HCT116 (cell line): ENCODE measurements at regions not wholly inside any gene's neighbourhood (a gene's known extent, or its start where the extent isn't known, plus 50 kb on each side); places are given as distances from the start of the nearest gene placed in this dataset.

Source experiments
- ATAC-seq: fragments of 200-7000 bp; cut with Tn5 transposase; 2 replicates; pipeline ENCODE4 v1.9.1; 2020; ENCODE audit warnings: mild to moderate bottlenecking, moderate library complexity
- BruUV-seq: library from RNA; stranded (reverse); fragments of 400-500 nt; replicated peaks from 2 replicates; lab custom pipeline; 2021; lab: Mats Ljungman, UMichigan
- CTCF ChIA-PET: fragments of 300-600 bp; sonication (Branson Sonifier 250); formaldehyde crosslinking; loops from one replicate; lab custom pipeline; 2021; ENCODE audit warnings: antibody characterized with exemption; lab: Charles Lee
- POLR2A ChIA-PET: fragments of 300-600, 350-600 bp; sonication (Branson Sonifier 250); formaldehyde crosslinking; loops from one replicate; lab custom pipeline; 2021; ENCODE audit warnings: antibody characterized with exemption; lab: Charles Lee
- RAD21 ChIA-PET, 2 experiments: fragments of 300-600 bp; sonication (Branson Sonifier 250); formaldehyde crosslinking; loops; one replicate each; lab custom pipeline; 2023; ENCODE audit warnings: low total read pairs in 2 of 2; ENCODE audit not compliant: uncharacterized antibody in 2 of 2, unreplicated experiment in 2 of 2, low non-redundant PET in 1 of 2; lab: Charles Lee
- DNase-seq: peaks from one replicate; pipeline ENCODE4 v3.0.0-alpha.2; 2010; ENCODE audit warnings: low read depth, low spot score
- H2AFZ ChIP-seq: fragments of 200-600 bp; shearing (Covaris generic), sonication (generic); 2 replicates; pipeline ENCODE4 v1.6.1; 2017; ENCODE audit warnings: low read depth, mixed run types, mixed read lengths, antibody characterized with exemption, low read length; ENCODE audit not compliant: poor library complexity, severe bottlenecking
- H3K27ac ChIP-seq: 2 replicates; pipeline ENCODE4 v1.5.1; 2012; ENCODE audit warnings: low read depth, low read length
- H3K27me3 ChIP-seq: fragments of 200-600 bp; sonication (generic); 2 replicates; pipeline ENCODE4 v1.6.1; 2016; ENCODE audit warnings: mixed run types, low read length, mixed read lengths; ENCODE audit not compliant: insufficient read depth
- H3K36me3 ChIP-seq, 2 experiments: fragments of 200-500 bp in 1 of 2; fragments of 200-600 bp in 1 of 2; sonication (Bioruptor generic) in 1 of 2; sonication (generic) in 1 of 2; 2 replicates each; pipeline versions ENCODE4 v1.5.1 to v1.6.1; 2014 to 2016; ENCODE audit warnings: low read length in 2 of 2, inconsistent platforms in 1 of 2, mixed read lengths in 1 of 2, mixed run types in 1 of 2; ENCODE audit not compliant: insufficient read depth in 2 of 2, control insufficient read depth in 1 of 2
- H3K4me1 ChIP-seq, 2 experiments: fragments of 200-600 bp in 1 of 2; sonication (generic) in 1 of 2; 2 replicates each; pipeline versions ENCODE4 v1.5.1 to v1.6.1; 2012 to 2017; ENCODE audit warnings: low read length in 2 of 2, inconsistent platforms in 1 of 2, mild to moderate bottlenecking in 1 of 2, mixed read lengths in 1 of 2, mixed run types in 1 of 2, moderate library complexity in 1 of 2; ENCODE audit not compliant: insufficient read depth in 2 of 2, control insufficient read depth in 1 of 2
- H3K4me2 ChIP-seq: fragments of 200-600 bp; sonication (generic); 2 replicates; pipeline ENCODE4 v1.6.1; 2017; ENCODE audit warnings: mixed run types, low read length, mixed read lengths
- H3K4me3 ChIP-seq, 2 experiments: fragments of 200-600 bp in 1 of 2; sonication (generic) in 1 of 2; replicated peaks in 1 of 2; 2 replicates each; pipeline ENCODE4 v1.5.1; 2011 to 2016; ENCODE audit warnings: low read length in 2 of 2, control low read depth in 1 of 2, low read depth in 1 of 2, mild to moderate bottlenecking in 1 of 2, mixed read lengths in 1 of 2, mixed run types in 1 of 2
- H3K79me2 ChIP-seq: fragments of 200-600 bp; sonication (generic); 2 replicates; pipeline ENCODE4 v1.6.1; 2017; ENCODE audit warnings: mild to moderate bottlenecking, mixed run types, low read length, moderate library complexity, mixed read lengths; ENCODE audit not compliant: insufficient read depth
- H3K9ac ChIP-seq: fragments of 200-600 bp; sonication (generic); 2 replicates; pipeline ENCODE4 v1.6.1; 2016; ENCODE audit warnings: low read length, mixed read lengths
- H3K9me2 ChIP-seq: fragments of 200-600 bp; sonication (generic), shearing (Covaris generic); 2 replicates; pipeline ENCODE4 v1.6.1; 2017; ENCODE audit warnings: mixed run types, mild to moderate bottlenecking, moderate library complexity; ENCODE audit not compliant: insufficient read depth
- H3K9me3 ChIP-seq, 2 experiments: fragments of 200-500 bp in 1 of 2; fragments of 200-600 bp in 1 of 2; sonication (Bioruptor generic) in 1 of 2; sonication (generic) in 1 of 2; 2 replicates each; pipeline ENCODE4 v1.6.1; 2014 to 2017; ENCODE audit warnings: low read length in 2 of 2, mixed read lengths in 2 of 2, inconsistent platforms in 1 of 2, low read depth in 1 of 2, mild to moderate bottlenecking in 1 of 2, mixed run types in 1 of 2, moderate library complexity in 1 of 2; ENCODE audit not compliant: control insufficient read depth in 1 of 2, insufficient read depth in 1 of 2
- H4K20me1 ChIP-seq: fragments of 200-600 bp; sonication (generic), shearing (Covaris generic); 2 replicates; pipeline ENCODE4 v1.6.1; 2017; ENCODE audit warnings: mixed run types, mild to moderate bottlenecking, moderate library complexity; ENCODE audit not compliant: insufficient read depth
- CBX3 ChIP-seq: IDR thresholded peaks from 2 replicates; pipeline ENCODE4 v1.6.1; 2012; ENCODE audit warnings: low read depth
- CEBPB ChIP-seq: IDR thresholded peaks from 2 replicates; pipeline ENCODE4 v1.6.1; 2012; ENCODE audit warnings: low read depth
- EGR1 ChIP-seq: IDR thresholded peaks from 2 replicates; pipeline ENCODE4 v1.6.1; 2012; ENCODE audit warnings: low read depth
- ELF1 ChIP-seq: IDR thresholded peaks from 2 replicates; pipeline ENCODE4 v1.6.1; 2012; ENCODE audit warnings: low read depth, borderline replicate concordance
- EZH2phosphoT487 ChIP-seq: fragments of 200-600 bp; IDR thresholded peaks from 2 replicates; pipeline ENCODE4 v1.6.1; 2018; ENCODE audit warnings: antibody characterized with exemption, borderline replicate concordance
- FOSL1 ChIP-seq: IDR thresholded peaks from 2 replicates; pipeline ENCODE4 v1.6.1; 2012; ENCODE audit warnings: low read depth
- JUND ChIP-seq: IDR thresholded peaks from 2 replicates; pipeline ENCODE4 v1.6.1; 2012
- POLR2A ChIP-seq: IDR thresholded peaks from 2 replicates; pipeline ENCODE4 v1.7.0; 2011; ENCODE audit warnings: borderline replicate concordance; ENCODE audit not compliant: insufficient read depth, insufficient read length; ENCODE audit errors: extremely low read depth
- POLR2AphosphoS5 ChIP-seq: IDR thresholded peaks from 2 replicates; pipeline ENCODE4 v1.6.1; 2011; ENCODE audit warnings: mild to moderate bottlenecking, low read depth, low read length, moderate library complexity
- RAD21 ChIP-seq: IDR thresholded peaks from 2 replicates; pipeline ENCODE4 v1.6.1; 2012; ENCODE audit warnings: low read depth, mild to moderate bottlenecking
- SIN3A ChIP-seq: IDR thresholded peaks from 2 replicates; pipeline ENCODE4 v1.6.1; 2012; ENCODE audit warnings: low read depth
- SP1 ChIP-seq: IDR thresholded peaks from 2 replicates; pipeline ENCODE4 v1.6.1; 2012; ENCODE audit warnings: low read depth
- SRF ChIP-seq: IDR thresholded peaks from 2 replicates; pipeline ENCODE4 v1.6.1; 2012; ENCODE audit warnings: low read depth
- TCF7L2 ChIP-seq: IDR thresholded peaks from 2 replicates; pipeline ENCODE4 v1.7.0; 2011; ENCODE audit warnings: borderline replicate concordance, inconsistent platforms; ENCODE audit not compliant: insufficient read depth, insufficient read length; ENCODE audit errors: extremely low read depth
- YY1 ChIP-seq: IDR thresholded peaks from 2 replicates; pipeline ENCODE4 v1.6.1; 2011; ENCODE audit warnings: low read length, low read depth, moderate library complexity, mild to moderate bottlenecking; ENCODE audit not compliant: insufficient replicate concordance; ENCODE audit errors: extremely low read depth
- ZNF274 ChIP-seq: fragments of 200-500 bp; sonication (Bioruptor generic); IDR thresholded peaks from 2 replicates; pipeline ENCODE4 v1.6.1; 2014; ENCODE audit warnings: mild to moderate bottlenecking, low read depth, low read length, inconsistent platforms
- intact Hi-C: fragments of 100-400 bp; cut with micrococcal nuclease; formaldehyde crosslinking; loops from 2 replicates; pipeline ENCODE4 v1.10.0; 2022
- TF ChIP-seq, protein P1 (sequence below), 3 experiments: fragments of 200-600 bp in 1 of 3; sonication (generic) in 1 of 3; IDR thresholded peaks in 2 of 3; conservative IDR thresholded peaks in 1 of 3; 2 replicates each; pipeline ENCODE4 v1.5.1; 2012 to 2017; ENCODE audit warnings: low read depth in 2 of 3, low read length in 2 of 3, antibody characterized with exemption in 1 of 3, borderline replicate concordance in 1 of 3, control low read depth in 1 of 3, mild to moderate bottlenecking in 1 of 3, mixed read lengths in 1 of 3, mixed run types in 1 of 3, moderate library complexity in 1 of 3; ENCODE audit not compliant: insufficient read depth in 1 of 3
- TF ChIP-seq, protein P2 (sequence below): IDR thresholded peaks from 2 replicates; pipeline ENCODE4 v1.6.1; 2012; ENCODE audit warnings: low read depth
- TF ChIP-seq, protein P3 (sequence below): IDR thresholded peaks from 2 replicates; pipeline ENCODE4 v1.6.1; 2012

DNA sequence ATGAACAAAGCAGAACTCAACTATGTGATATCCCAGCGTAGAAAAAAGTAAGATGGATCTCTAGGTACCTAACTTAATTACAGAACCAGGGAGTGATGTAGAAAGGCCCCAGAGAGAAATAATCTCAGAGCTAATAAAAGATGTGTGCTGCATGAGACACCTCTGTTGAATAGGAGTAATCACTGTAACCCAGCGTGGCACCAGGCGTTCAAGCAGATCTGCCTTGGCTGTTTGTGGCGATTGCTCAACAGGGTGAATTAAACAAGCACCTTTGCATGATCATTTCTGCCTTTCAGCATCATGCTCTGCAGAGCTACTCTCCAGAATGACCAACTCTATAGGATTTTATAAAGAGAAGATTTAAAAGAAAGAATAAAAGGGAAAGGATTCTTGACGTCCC lies 81.7 kb upstream of the KCNIP4 start (continued):
- TF ChIP-seq SP1 (no peak), EZH2phosphoT487 (no peak), SRF (no peak), CEBPB (no peak), POLR2A (no peak)
- TF ChIP-seq, protein P1, sequence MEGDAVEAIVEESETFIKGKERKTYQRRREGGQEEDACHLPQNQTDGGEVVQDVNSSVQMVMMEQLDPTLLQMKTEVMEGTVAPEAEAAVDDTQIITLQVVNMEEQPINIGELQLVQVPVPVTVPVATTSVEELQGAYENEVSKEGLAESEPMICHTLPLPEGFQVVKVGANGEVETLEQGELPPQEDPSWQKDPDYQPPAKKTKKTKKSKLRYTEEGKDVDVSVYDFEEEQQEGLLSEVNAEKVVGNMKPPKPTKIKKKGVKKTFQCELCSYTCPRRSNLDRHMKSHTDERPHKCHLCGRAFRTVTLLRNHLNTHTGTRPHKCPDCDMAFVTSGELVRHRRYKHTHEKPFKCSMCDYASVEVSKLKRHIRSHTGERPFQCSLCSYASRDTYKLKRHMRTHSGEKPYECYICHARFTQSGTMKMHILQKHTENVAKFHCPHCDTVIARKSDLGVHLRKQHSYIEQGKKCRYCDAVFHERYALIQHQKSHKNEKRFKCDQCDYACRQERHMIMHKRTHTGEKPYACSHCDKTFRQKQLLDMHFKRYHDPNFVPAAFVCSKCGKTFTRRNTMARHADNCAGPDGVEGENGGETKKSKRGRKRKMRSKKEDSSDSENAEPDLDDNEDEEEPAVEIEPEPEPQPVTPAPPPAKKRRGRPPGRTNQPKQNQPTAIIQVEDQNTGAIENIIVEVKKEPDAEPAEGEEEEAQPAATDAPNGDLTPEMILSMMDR (IDR thresholded peaks at IDR 0.05 in 2 of 3, conservative IDR thresholded peaks at IDR 0.05 in 1 of 3; ENCODE audit: borderline replicate concordance in 1 of 3, insufficient read depth in 1 of 3, low read depth in 2 of 3, low read length in 2 of 3) = no peak

DNA sequence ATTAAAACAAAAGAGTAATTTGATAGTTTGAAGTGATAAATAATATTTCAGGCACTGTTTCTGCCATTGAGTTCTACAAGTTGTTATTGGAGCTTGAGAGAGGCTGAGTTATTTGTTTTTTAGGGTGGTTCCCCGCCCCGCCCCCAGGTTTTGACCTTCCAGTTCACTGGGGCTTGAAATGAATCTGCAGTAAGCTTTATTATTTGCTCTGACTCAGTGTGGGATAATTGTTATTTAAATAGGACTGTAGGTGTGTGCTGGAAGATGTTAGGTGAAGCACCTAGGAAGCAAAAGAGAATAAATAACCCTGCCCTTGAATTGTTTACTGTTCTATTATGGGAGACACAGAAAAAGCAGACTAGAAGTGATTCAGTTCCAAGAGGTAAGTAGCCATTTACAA lies 81.2 kb upstream of the KCNIP4 start:
- H3K27ac ChIP-seq = no peak overlapping the region
- intact Hi-C loops = no loop called here
- H2AFZ ChIP-seq = no peak overlapping the region
- ChIA-PET POLR2A (no interaction called here), RAD21 (no interaction called here), CTCF (no interaction called here)
- H4K20me1 ChIP-seq = no peaks in the 10 kb centered on the region
- peaks cover 3% of the 10 kb centered on the region in 2 experiments; a peak in 2 of 4 replicates for H3K9me3 ChIP-seq
- no peak for ATAC-seq
- DNase-seq = no peak
- H3K27me3 ChIP-seq = no peaks in the 10 kb centered on the region
- no TSS peak for BruUV-seq
- no peaks in the 10 kb centered on the region for H3K4me1 ChIP-seq
- no peak overlapping the region for H3K9ac ChIP-seq
- H3K79me2 ChIP-seq = no peaks in the 10 kb centered on the region
- H3K4me3 ChIP-seq = no peak overlapping the region
- H3K4me2 ChIP-seq = no peak overlapping the region
- no peaks in the 10 kb centered on the region for H3K9me2 ChIP-seq
- H3K36me3 ChIP-seq = no peaks in the 10 kb centered on the region
- TF ChIP-seq POLR2AphosphoS5 = no peak
- no peak for TF ChIP-seq ELF1
- TF ChIP-seq CBX3 = no peak
- TF ChIP-seq, protein P1 (IDR thresholded peaks at IDR 0.05 in 2 of 3, conservative IDR thresholded peaks at IDR 0.05 in 1 of 3; ENCODE audit: borderline replicate concordance in 1 of 3, insufficient read depth in 1 of 3, low read depth in 2 of 3, low read length in 2 of 3) = no peak
- TF ChIP-seq TCF7L2 = no peak
- no peak for TF ChIP-seq YY1
- no peak for TF ChIP-seq SRF
- TF ChIP-seq, protein P2, sequence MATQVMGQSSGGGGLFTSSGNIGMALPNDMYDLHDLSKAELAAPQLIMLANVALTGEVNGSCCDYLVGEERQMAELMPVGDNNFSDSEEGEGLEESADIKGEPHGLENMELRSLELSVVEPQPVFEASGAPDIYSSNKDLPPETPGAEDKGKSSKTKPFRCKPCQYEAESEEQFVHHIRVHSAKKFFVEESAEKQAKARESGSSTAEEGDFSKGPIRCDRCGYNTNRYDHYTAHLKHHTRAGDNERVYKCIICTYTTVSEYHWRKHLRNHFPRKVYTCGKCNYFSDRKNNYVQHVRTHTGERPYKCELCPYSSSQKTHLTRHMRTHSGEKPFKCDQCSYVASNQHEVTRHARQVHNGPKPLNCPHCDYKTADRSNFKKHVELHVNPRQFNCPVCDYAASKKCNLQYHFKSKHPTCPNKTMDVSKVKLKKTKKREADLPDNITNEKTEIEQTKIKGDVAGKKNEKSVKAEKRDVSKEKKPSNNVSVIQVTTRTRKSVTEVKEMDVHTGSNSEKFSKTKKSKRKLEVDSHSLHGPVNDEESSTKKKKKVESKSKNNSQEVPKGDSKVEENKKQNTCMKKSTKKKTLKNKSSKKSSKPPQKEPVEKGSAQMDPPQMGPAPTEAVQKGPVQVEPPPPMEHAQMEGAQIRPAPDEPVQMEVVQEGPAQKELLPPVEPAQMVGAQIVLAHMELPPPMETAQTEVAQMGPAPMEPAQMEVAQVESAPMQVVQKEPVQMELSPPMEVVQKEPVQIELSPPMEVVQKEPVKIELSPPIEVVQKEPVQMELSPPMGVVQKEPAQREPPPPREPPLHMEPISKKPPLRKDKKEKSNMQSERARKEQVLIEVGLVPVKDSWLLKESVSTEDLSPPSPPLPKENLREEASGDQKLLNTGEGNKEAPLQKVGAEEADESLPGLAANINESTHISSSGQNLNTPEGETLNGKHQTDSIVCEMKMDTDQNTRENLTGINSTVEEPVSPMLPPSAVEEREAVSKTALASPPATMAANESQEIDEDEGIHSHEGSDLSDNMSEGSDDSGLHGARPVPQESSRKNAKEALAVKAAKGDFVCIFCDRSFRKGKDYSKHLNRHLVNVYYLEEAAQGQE = no peak
- TF ChIP-seq SP1 = no peak
- no peak for TF ChIP-seq ZNF274
- no peak for TF ChIP-seq POLR2A
- no peak for TF ChIP-seq FOSL1
- TF ChIP-seq SIN3A = no peak
- TF ChIP-seq EGR1 = no peak
- TF ChIP-seq RAD21 = no peak
- TF ChIP-seq JUND = no peak
- TF ChIP-seq, protein P3, sequence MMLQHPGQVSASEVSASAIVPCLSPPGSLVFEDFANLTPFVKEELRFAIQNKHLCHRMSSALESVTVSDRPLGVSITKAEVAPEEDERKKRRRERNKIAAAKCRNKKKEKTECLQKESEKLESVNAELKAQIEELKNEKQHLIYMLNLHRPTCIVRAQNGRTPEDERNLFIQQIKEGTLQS = no peak
